Stomach (tissue), 6 donors: ENCODE measurements at regions not wholly inside any gene's neighbourhood (a gene's known extent, or its start where the extent isn't known, plus 50 kb on each side); places are given as distances from the start of the nearest gene placed in this dataset.

ENCODE experiments used
- DNase-seq, 2 donors: peaks; one replicate each; pipeline versions ENCODE4 v3.0.0 to v3.0.0-alpha.2; 2013 to 2019
- H3K27ac ChIP-seq, 5 donors: fragments of 200-600 bp in 4 of 5; sonication (generic) in 4 of 5; one replicate each; pipeline ENCODE4 v1.5.1; 2013 to 2019; ENCODE audit warnings: mild to moderate bottlenecking in 1 of 5, moderate library complexity in 1 of 5
- H3K27me3 ChIP-seq, 3 donors: fragments of 200-600 bp; sonication (generic); one replicate each; pipeline ENCODE4 v1.5.1; 2017 to 2019; ENCODE audit warnings: mixed run types in 1 of 3
- H3K36me3 ChIP-seq, 4 donors: fragments of 200-600 bp; sonication (generic); 1 replicate in 3 of 4; 2 replicates in 1 of 4; pipeline ENCODE4 v1.5.1; 2016 to 2019
- H3K4me1 ChIP-seq, 4 donors: fragments of 200-600 bp; sonication (generic); one replicate each; pipeline ENCODE4 v1.5.1; 2016 to 2019
- H3K4me3 ChIP-seq, 4 donors: fragments of 200-600 bp; sonication (generic) in 3 of 4; one replicate each; pipeline ENCODE4 v1.5.1; 2016 to 2019; ENCODE audit warnings: mild to moderate bottlenecking in 1 of 4
- H3K9me3 ChIP-seq, 4 donors: fragments of 200-600 bp; sonication (generic); one replicate each; pipeline ENCODE4 v1.5.1; 2016 to 2019
- EP300 ChIP-seq: sonication (generic); formaldehyde crosslinking; IDR thresholded peaks from one replicate; pipeline ENCODE4 v1.6.1; 2017; ENCODE audit warnings: antibody characterized with exemption
- POLR2A ChIP-seq, 4 donors: fragments of 450-650 bp; IDR thresholded peaks; one replicate each; pipeline ENCODE4 v1.6.1; 2016; ENCODE audit warnings: antibody characterized with exemption in 4 of 4, control low read depth in 2 of 4, mild to moderate bottlenecking in 1 of 4, moderate library complexity in 1 of 4
- POLR2AphosphoS5 ChIP-seq, 3 donors: sonication (generic); formaldehyde crosslinking; IDR thresholded peaks; one replicate each; pipeline ENCODE4 v1.6.1; 2016; ENCODE audit warnings: antibody characterized with exemption in 3 of 3
- intact Hi-C: fragments of 100-400 bp; cut with DNase I; formaldehyde crosslinking; loops from one replicate; pipeline ENCODE4 v1.15.1; 2023; ENCODE audit warnings: low total_unique reads
- TF ChIP-seq, protein P1 (sequence below), 7 experiments: fragments of 450-650 bp in 4 of 7; fragments of 200-600 bp in 3 of 7; sonication (generic) in 3 of 7; IDR thresholded peaks; one replicate each; pipeline ENCODE4 v1.5.1; 2016 to 2019; ENCODE audit warnings: antibody characterized with exemption in 7 of 7, control low read depth in 2 of 7, mild to moderate bottlenecking in 1 of 7
- donor health status: Bipolar disorder and iron deficiency.

DNA sequence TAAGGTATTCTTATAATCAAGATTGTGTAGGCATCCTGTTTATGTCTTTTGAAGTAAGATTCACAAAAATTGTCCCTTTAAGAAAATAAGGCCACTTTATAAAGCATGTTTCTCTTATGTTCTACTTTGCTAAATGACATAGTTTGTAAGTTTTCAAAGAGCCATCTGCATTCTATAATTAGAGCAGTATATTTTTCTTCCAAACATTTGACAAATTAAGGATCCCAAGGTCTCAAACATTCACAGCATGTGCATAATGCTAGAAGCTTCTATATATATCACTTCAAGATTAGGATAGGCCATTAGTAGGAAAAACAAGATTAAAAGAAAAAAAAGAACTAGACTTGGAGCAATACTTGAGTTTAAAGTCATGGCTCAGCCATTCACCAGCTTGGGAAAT, 55.9 kb upstream of the DOK5 start:
- no peak for DNase-seq
- H3K4me3 ChIP-seq, result no peak overlapping the region
- H3K36me3 ChIP-seq, result no peaks in the 10 kb centered on the region
- no peak overlapping the region for H3K27ac ChIP-seq
- intact Hi-C loops, result no loop called here
- no peak for TF ChIP-seq POLR2A (IDR thresholded peaks at IDR 0.05)
- TF ChIP-seq POLR2AphosphoS5 (IDR thresholded peaks at IDR 0.05), result no peak
- TF ChIP-seq, protein P1, sequence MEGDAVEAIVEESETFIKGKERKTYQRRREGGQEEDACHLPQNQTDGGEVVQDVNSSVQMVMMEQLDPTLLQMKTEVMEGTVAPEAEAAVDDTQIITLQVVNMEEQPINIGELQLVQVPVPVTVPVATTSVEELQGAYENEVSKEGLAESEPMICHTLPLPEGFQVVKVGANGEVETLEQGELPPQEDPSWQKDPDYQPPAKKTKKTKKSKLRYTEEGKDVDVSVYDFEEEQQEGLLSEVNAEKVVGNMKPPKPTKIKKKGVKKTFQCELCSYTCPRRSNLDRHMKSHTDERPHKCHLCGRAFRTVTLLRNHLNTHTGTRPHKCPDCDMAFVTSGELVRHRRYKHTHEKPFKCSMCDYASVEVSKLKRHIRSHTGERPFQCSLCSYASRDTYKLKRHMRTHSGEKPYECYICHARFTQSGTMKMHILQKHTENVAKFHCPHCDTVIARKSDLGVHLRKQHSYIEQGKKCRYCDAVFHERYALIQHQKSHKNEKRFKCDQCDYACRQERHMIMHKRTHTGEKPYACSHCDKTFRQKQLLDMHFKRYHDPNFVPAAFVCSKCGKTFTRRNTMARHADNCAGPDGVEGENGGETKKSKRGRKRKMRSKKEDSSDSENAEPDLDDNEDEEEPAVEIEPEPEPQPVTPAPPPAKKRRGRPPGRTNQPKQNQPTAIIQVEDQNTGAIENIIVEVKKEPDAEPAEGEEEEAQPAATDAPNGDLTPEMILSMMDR (IDR thresholded peaks at IDR 0.05), result no peak
- TF ChIP-seq EP300, result no peak
- no peaks in the 10 kb centered on the region for H3K27me3 ChIP-seq
- peaks cover 0 to 4% (median 2%) of the 10 kb centered on the region in 4 donors for H3K9me3 ChIP-seq
- H3K4me1 ChIP-seq, result no peaks in the 10 kb centered on the region
